Parathyroid adenoma (tissue), 2 donors: ENCODE measurements at regions not wholly inside any gene's neighbourhood (a gene's known extent, or its start where the extent isn't known, plus 50 kb on each side); places are given as distances from the start of the nearest gene placed in this dataset.

ENCODE experiments used
- H2AFZ ChIP-seq: fragments of 300-600 bp; sonication (generic); one replicate; pipeline ENCODE4 v1.7.0; 2017; ENCODE audit warnings: antibody characterized with exemption, mild to moderate bottlenecking
- H3K27ac ChIP-seq: fragments of 300-600 bp; sonication (generic); one replicate; pipeline ENCODE4 v1.7.0; 2017
- H3K27me3 ChIP-seq: fragments of 300-600 bp; sonication (generic); one replicate; pipeline ENCODE4 v1.7.0; 2017; ENCODE audit warnings: low read length; ENCODE audit not compliant: control insufficient read depth, insufficient read depth
- H3K36me3 ChIP-seq: fragments of 300-600 bp; sonication (generic); one replicate; pipeline ENCODE4 v1.7.0; 2017; ENCODE audit warnings: low read length; ENCODE audit not compliant: control insufficient read depth, insufficient read depth
- H3K4me1 ChIP-seq: fragments of 300-600 bp; sonication (generic); one replicate; pipeline ENCODE4 v1.7.0; 2017; ENCODE audit warnings: control low read depth
- H3K4me2 ChIP-seq: fragments of 300-600 bp; sonication (generic); one replicate; pipeline ENCODE4 v1.7.0; 2017; ENCODE audit warnings: low read length
- H3K4me3 ChIP-seq: fragments of 300-600 bp; sonication (generic); one replicate; pipeline ENCODE4 v1.7.0; 2017; ENCODE audit warnings: low read depth, low read length
- H3K79me2 ChIP-seq: fragments of 300-600 bp; sonication (generic); one replicate; pipeline ENCODE4 v1.7.0; 2017; ENCODE audit warnings: control low read depth
- H3K9ac ChIP-seq: fragments of 300-600 bp; sonication (generic); one replicate; pipeline ENCODE4 v1.7.0; 2017; ENCODE audit warnings: mild to moderate bottlenecking
- H3K9me3 ChIP-seq: fragments of 300-600 bp; sonication (generic); one replicate; pipeline ENCODE4 v1.7.0; 2017; ENCODE audit warnings: low read length; ENCODE audit not compliant: control insufficient read depth
- TF ChIP-seq, protein P1 (sequence below): fragments of 300-600 bp; sonication (generic); IDR thresholded peaks from one replicate; pipeline ENCODE4 v1.7.0; 2017; ENCODE audit warnings: antibody characterized with exemption, mild to moderate bottlenecking
- donor health status: primary hyperparathyroidism.

DNA sequence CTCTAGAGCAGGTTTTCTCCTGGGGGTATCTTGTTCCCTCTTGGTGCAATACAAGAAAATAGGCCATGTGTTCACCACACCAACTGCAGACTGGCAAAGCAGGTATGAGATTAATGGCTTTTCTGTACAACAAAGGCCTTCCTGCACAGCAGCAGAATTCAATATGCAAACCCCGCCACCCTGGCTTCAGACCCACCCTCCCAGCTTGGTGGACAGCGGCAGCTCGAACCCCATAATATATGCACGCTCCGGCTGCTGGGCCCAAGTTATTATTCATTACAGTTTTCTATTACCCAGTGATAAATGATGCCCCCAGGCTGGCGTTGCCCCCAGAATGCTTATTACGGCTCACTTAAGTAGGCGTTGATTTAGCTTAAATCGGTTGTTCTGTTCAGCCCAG, 144.2 kb downstream of the RRAGC start:
- Histone ChIP-seq H3K4me3 (no peak overlapping the region), H3K9me3 (no peaks in the 10 kb centered on the region), H3K27ac (no peak overlapping the region), H3K4me1 (no peaks in the 10 kb centered on the region), H3K79me2 (no peaks in the 10 kb centered on the region), H3K4me2 (no peak overlapping the region), H3K9ac (no peak overlapping the region), H2AFZ (no peak overlapping the region), H3K36me3 (no peaks in the 10 kb centered on the region), H3K27me3 (no peaks in the 10 kb centered on the region)
- TF ChIP-seq, protein P1, sequence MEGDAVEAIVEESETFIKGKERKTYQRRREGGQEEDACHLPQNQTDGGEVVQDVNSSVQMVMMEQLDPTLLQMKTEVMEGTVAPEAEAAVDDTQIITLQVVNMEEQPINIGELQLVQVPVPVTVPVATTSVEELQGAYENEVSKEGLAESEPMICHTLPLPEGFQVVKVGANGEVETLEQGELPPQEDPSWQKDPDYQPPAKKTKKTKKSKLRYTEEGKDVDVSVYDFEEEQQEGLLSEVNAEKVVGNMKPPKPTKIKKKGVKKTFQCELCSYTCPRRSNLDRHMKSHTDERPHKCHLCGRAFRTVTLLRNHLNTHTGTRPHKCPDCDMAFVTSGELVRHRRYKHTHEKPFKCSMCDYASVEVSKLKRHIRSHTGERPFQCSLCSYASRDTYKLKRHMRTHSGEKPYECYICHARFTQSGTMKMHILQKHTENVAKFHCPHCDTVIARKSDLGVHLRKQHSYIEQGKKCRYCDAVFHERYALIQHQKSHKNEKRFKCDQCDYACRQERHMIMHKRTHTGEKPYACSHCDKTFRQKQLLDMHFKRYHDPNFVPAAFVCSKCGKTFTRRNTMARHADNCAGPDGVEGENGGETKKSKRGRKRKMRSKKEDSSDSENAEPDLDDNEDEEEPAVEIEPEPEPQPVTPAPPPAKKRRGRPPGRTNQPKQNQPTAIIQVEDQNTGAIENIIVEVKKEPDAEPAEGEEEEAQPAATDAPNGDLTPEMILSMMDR: no peak

DNA sequence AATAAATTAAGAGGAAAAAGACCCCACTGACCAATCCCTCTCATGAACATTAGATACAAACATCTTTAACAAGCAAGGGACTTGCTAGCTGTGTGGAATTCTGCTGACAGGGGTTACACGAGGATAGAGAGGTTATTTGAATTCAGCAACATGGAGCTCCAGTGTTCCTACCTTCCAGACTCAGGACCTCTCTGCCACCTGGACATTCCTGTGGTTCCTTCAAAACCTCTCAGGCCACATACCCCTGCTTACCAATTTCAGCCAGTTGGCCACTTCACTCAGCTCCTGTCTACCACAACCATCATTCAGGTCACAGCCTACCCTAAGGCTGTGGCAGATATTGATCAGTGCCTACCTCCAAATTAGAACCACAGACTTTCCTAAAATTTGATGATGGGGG, 147.5 kb downstream of the RRAGC start:
- H3K4me2 ChIP-seq: no peak overlapping the region
- no peak overlapping the region for H3K4me3 ChIP-seq
- no peaks in the 10 kb centered on the region for H3K27me3 ChIP-seq
- H3K4me1 ChIP-seq: no peaks in the 10 kb centered on the region
- no peak overlapping the region for H3K27ac ChIP-seq
- no peaks in the 10 kb centered on the region for H3K79me2 ChIP-seq
- no peak overlapping the region for H2AFZ ChIP-seq
- no peaks in the 10 kb centered on the region for H3K36me3 ChIP-seq
- TF ChIP-seq, protein P1: no peak
- H3K9me3 ChIP-seq: no peaks in the 10 kb centered on the region
- no peak overlapping the region for H3K9ac ChIP-seq

DNA sequence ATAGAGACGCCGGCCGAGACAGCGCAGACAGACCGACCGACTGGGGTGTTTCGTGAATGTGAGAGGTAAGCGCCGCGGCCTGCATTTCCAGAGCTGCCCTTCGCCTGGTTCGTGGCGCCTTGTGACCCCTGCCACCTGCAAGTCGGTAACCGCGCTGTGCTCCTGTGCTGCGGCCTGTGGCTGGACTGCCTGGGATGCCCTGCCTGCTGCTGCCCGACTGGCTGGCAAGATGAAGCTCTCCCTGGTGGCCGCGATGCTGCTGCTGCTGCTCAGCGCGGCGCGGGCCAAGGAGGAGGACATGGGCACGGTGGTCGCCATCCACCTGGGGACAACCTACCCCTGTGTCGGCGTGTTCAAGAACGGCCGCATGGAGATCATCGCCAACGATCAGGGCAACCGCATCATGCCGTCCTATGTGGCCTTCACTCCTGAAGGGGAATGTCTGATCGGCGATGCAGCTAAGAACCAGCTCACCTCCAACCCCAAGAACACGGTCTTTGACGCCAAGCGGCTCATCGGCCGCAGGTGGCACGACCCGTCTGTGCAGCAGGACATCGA, 150.8 kb downstream of the RRAGC start:
- no peak overlapping the region for H3K27ac ChIP-seq
- no peaks in the 10 kb centered on the region for H3K27me3 ChIP-seq
- no peak overlapping the region for H2AFZ ChIP-seq
- no peak overlapping the region for H3K4me2 ChIP-seq
- H3K4me1 ChIP-seq: no peaks in the 10 kb centered on the region
- H3K36me3 ChIP-seq: no peaks in the 10 kb centered on the region
- H3K79me2 ChIP-seq: no peaks in the 10 kb centered on the region
- no peak overlapping the region for H3K9ac ChIP-seq
- H3K4me3 ChIP-seq: no peak overlapping the region
- TF ChIP-seq, protein P1: no peak
- H3K9me3 ChIP-seq: peaks cover 3% of the 10 kb centered on the region

DNA sequence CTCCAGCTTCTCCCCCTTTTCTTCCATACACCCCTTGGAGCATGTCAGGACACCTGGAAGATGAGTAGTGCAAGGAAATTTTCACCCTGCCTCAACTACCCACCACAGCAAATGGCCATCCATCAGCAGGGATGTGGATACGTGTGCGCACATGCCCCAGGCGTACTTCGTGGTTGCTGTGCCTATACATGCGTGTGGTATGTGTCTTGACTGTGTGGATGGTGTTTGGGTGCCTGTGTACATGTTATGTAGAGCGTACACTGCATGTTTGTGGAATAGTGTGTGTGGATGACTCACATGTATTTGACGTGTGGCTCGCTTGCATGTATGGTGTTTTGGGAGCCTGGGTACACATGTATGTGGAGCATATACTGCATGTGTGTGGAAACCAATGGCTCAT, 158.5 kb downstream of the RRAGC start:
- no peaks in the 10 kb centered on the region for H3K79me2 ChIP-seq
- no peaks in the 10 kb centered on the region for H3K27me3 ChIP-seq
- no peaks in the 10 kb centered on the region for H3K9me3 ChIP-seq
- TF ChIP-seq, protein P1: no peak
- no peak overlapping the region for H3K4me2 ChIP-seq
- H3K4me3 ChIP-seq: no peak overlapping the region
- H3K4me1 ChIP-seq: no peaks in the 10 kb centered on the region
- H3K27ac ChIP-seq: no peak overlapping the region
- no peak overlapping the region for H3K9ac ChIP-seq
- H2AFZ ChIP-seq: no peak overlapping the region
- no peaks in the 10 kb centered on the region for H3K36me3 ChIP-seq

DNA sequence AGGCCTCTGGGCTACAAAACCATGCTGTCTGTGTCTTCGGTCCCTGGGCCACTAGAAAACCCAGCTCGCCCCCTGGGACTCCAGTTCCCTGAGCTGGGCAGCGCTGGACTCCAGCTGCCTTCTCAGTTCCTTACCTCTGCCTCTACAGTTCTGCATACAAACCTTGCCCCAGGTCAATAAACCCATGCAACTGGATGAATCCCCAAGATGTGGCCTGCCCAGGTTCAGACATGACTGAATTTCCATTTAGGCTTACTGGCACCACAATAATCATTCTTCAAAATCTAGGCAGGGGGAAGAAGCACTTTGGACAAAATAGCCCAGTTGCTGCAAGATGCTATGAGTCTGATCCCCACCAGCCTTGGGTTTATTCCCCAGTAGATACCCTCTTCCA, 159.5 kb downstream of the RRAGC start:
- H3K9ac ChIP-seq: no peak overlapping the region
- H3K9me3 ChIP-seq: no peaks in the 10 kb centered on the region
- H3K4me1 ChIP-seq: no peaks in the 10 kb centered on the region
- no peaks in the 10 kb centered on the region for H3K36me3 ChIP-seq
- TF ChIP-seq, protein P1: no peak
- no peaks in the 10 kb centered on the region for H3K79me2 ChIP-seq
- no peak overlapping the region for H2AFZ ChIP-seq
- no peak overlapping the region for H3K4me2 ChIP-seq
- H3K27me3 ChIP-seq: no peaks in the 10 kb centered on the region
- no peak overlapping the region for H3K27ac ChIP-seq
- no peak overlapping the region for H3K4me3 ChIP-seq
